Esophagus squamous epithelium (tissue), 4 donors: ENCODE measurements at regions not wholly inside any gene's neighbourhood (a gene's known extent, or its start where the extent isn't known, plus 50 kb on each side); places are given as distances from the start of the nearest gene placed in this dataset.

ENCODE experiments used
- CTCF ChIP-seq, 6 experiments: fragments of 450-650 bp in 4 of 6; fragments of 200-600 bp in 2 of 6; sonication (generic) in 2 of 6; IDR thresholded peaks; one replicate each; pipeline ENCODE4 v1.5.1; 2016 to 2019; ENCODE audit warnings: antibody characterized with exemption in 6 of 6, mild to moderate bottlenecking in 4 of 6, moderate library complexity in 4 of 6
- POLR2A ChIP-seq, 4 donors: fragments of 450-650 bp; IDR thresholded peaks; one replicate each; pipeline ENCODE4 v1.6.1; 2017; ENCODE audit warnings: antibody characterized with exemption in 4 of 4, mild to moderate bottlenecking in 4 of 4, moderate library complexity in 3 of 4

- TF ChIP-seq POLR2A (IDR thresholded peaks at IDR 0.05), result no peak
- no peak for TF ChIP-seq CTCF (IDR thresholded peaks at IDR 0.05)
These were observed 216.0 kb downstream of the RPS24 start for GRCh38 chr10:78249690-78250089.
